Upper lobe of left lung (tissue), 6 donors: ENCODE measurements at regions not wholly inside any gene's neighbourhood (a gene's known extent, or its start where the extent isn't known, plus 50 kb on each side); places are given as distances from the start of the nearest gene placed in this dataset.

Experiments used
- ATAC-seq, 2 donors: fragments of 200-7000 bp; cut with Tn5 transposase; one replicate each; pipeline ENCODE4 v1.9.1; 2022; ENCODE audit warnings: mild to moderate bottlenecking in 2 of 2, moderate library complexity in 2 of 2; ENCODE audit not compliant: low FRiP score in 2 of 2
- DNase-seq, 2 donors: peaks; one replicate each; pipeline ENCODE4 v3.0.0-alpha.2; 2019 to 2020
- H3K27ac ChIP-seq, 4 donors: fragments of 200-600 bp; sonication (generic); one replicate each; pipeline ENCODE4 v1.5.1; 2016 to 2019
- H3K27me3 ChIP-seq, 4 donors: fragments of 200-600 bp; sonication (generic); one replicate each; pipeline ENCODE4 v1.5.1; 2017 to 2019
- H3K36me3 ChIP-seq, 4 donors: fragments of 200-600 bp; sonication (generic); one replicate each; pipeline ENCODE4 v1.5.1; 2016 to 2019
- H3K4me1 ChIP-seq, 4 donors: fragments of 200-600 bp; sonication (generic); one replicate each; pipeline ENCODE4 v1.5.1; 2018 to 2019
- H3K4me3 ChIP-seq, 4 donors: fragments of 200-600 bp; sonication (generic); one replicate each; pipeline ENCODE4 v1.5.1; 2017 to 2019; ENCODE audit warnings: mild to moderate bottlenecking in 2 of 4, moderate library complexity in 1 of 4
- H3K9me3 ChIP-seq, 4 donors: fragments of 200-600 bp; sonication (generic); one replicate each; pipeline ENCODE4 v1.5.1; 2018 to 2019
- CTCF ChIP-seq, 6 experiments: fragments of 450-650 bp in 4 of 6; fragments of 200-600 bp in 2 of 6; sonication (generic) in 2 of 6; IDR thresholded peaks; one replicate each; pipeline ENCODE4 v1.5.1; 2016 to 2019; ENCODE audit warnings: antibody characterized with exemption in 6 of 6
- EP300 ChIP-seq, 4 donors: sonication (generic); formaldehyde crosslinking; IDR thresholded peaks; one replicate each; pipeline ENCODE4 v1.5.1; 2017; ENCODE audit warnings: antibody characterized with exemption in 4 of 4, control low read depth in 2 of 4
- POLR2A ChIP-seq, 4 donors: fragments of 450-650 bp; IDR thresholded peaks; one replicate each; pipeline ENCODE4 v1.5.1; 2016 to 2017; ENCODE audit warnings: antibody characterized with exemption in 4 of 4, mild to moderate bottlenecking in 2 of 4
- POLR2AphosphoS5 ChIP-seq, 2 donors: sonication (generic); formaldehyde crosslinking; IDR thresholded peaks; one replicate each; pipeline ENCODE4 v1.5.1; 2017; ENCODE audit warnings: antibody characterized with exemption in 2 of 2
- WGBS, 2 donors: methylation state at CpG; one replicate each; pipeline ENCODE4 v1.1.5; 2017 to 2018; 5-methylcytosine and 5-hydroxymethylcytosine counted together
- donor health status: DM: no; HTN: no; CAD: no; lungs with moderate emphysema.
- donor health status: DM: no; HTN: yes; CAD: no; lungs with severe emphysema.

GRCh38 chr1:17883136-17883535, 128.0 kb downstream of the ACTL8 start:
- DNase-seq (no peak), ATAC-seq (no peak)
- no peaks in the 10 kb centered on the region for H3K9me3 ChIP-seq
- no peaks in the 10 kb centered on the region for H3K27me3 ChIP-seq
- no peak overlapping the region for H3K4me3 ChIP-seq
- 89 to 94% methylated on average over 5 of the region's 5 CpGs for WGBS, 2 donors
- H3K4me1 ChIP-seq = no peaks in the 10 kb centered on the region
- H3K36me3 ChIP-seq = no peaks in the 10 kb centered on the region
- no peak overlapping the region for H3K27ac ChIP-seq
- TF ChIP-seq EP300 (IDR thresholded peaks at IDR 0.05) = no peak
- no peak for TF ChIP-seq POLR2A (IDR thresholded peaks at IDR 0.05)
- TF ChIP-seq CTCF (IDR thresholded peaks at IDR 0.05) = no peak
- no peak for TF ChIP-seq POLR2AphosphoS5 (IDR thresholded peaks at IDR 0.05)

- 85 to 90% methylated on average over 12 of the region's 12 CpGs for WGBS, 2 donors
- no peak overlapping the region for H3K27ac ChIP-seq
- no peak for TF ChIP-seq POLR2AphosphoS5 (IDR thresholded peaks at IDR 0.05)
- H3K4me3 ChIP-seq = no peak overlapping the region
- no peak for ATAC-seq
- H3K4me1 ChIP-seq = no peaks in the 10 kb centered on the region
- H3K27me3 ChIP-seq = no peaks in the 10 kb centered on the region
- H3K9me3 ChIP-seq = no peaks in the 10 kb centered on the region
- H3K36me3 ChIP-seq = no peaks in the 10 kb centered on the region
- DNase-seq = no peak
Observed at GRCh38 chr1:17883662-17884395, 128.7 kb downstream of the ACTL8 start.

GRCh38 chr1:17885663-17886320, 130.7 kb downstream of the ACTL8 start:
- no peaks in the 10 kb centered on the region for H3K9me3 ChIP-seq
- no peaks in the 10 kb centered on the region for H3K27me3 ChIP-seq
- H3K4me1 ChIP-seq = no peaks in the 10 kb centered on the region
- WGBS, 2 donors = 69 to 71% methylated on average over 3 to 10 of the region's 10 CpGs
- ATAC-seq (no peak), DNase-seq (no peak)
- no peaks in the 10 kb centered on the region for H3K36me3 ChIP-seq
- no peak overlapping the region for H3K4me3 ChIP-seq
- H3K27ac ChIP-seq = no peak overlapping the region
- TF ChIP-seq EP300 (IDR thresholded peaks at IDR 0.05) (no peak), POLR2AphosphoS5 (IDR thresholded peaks at IDR 0.05) (no peak), CTCF (IDR thresholded peaks at IDR 0.05) (no peak), POLR2A (IDR thresholded peaks at IDR 0.05) (no peak)

- H3K4me3 ChIP-seq = no peak overlapping the region
- WGBS, 2 donors = 55 to 64% methylated on average over 8 of the region's 8 CpGs
- H3K4me1 ChIP-seq = no peaks in the 10 kb centered on the region
- TF ChIP-seq CTCF (IDR thresholded peaks at IDR 0.05) (no peak), POLR2AphosphoS5 (IDR thresholded peaks at IDR 0.05) (no peak), POLR2A (IDR thresholded peaks at IDR 0.05) (no peak), EP300 (IDR thresholded peaks at IDR 0.05) (no peak)
- no peak for ATAC-seq
- DNase-seq = no peak
- no peaks in the 10 kb centered on the region for H3K27me3 ChIP-seq
- no peaks in the 10 kb centered on the region for H3K36me3 ChIP-seq
- no peaks in the 10 kb centered on the region for H3K9me3 ChIP-seq
- no peak overlapping the region for H3K27ac ChIP-seq
Observed at GRCh38 chr1:17886386-17886785, 131.3 kb downstream of the ACTL8 start.

- H3K27ac ChIP-seq = no peak overlapping the region
- DNase-seq (no peak), ATAC-seq (no peak)
- 44 to 45% methylated on average over 6 of the region's 6 CpGs for WGBS, 2 donors
- no peaks in the 10 kb centered on the region for H3K36me3 ChIP-seq
- no peaks in the 10 kb centered on the region for H3K9me3 ChIP-seq
- TF ChIP-seq EP300 (IDR thresholded peaks at IDR 0.05) = no peak
- TF ChIP-seq POLR2A (IDR thresholded peaks at IDR 0.05) = no peak
- no peak for TF ChIP-seq CTCF (IDR thresholded peaks at IDR 0.05)
- no peak for TF ChIP-seq POLR2AphosphoS5 (IDR thresholded peaks at IDR 0.05)
- no peaks in the 10 kb centered on the region for H3K27me3 ChIP-seq
- H3K4me3 ChIP-seq = no peak overlapping the region
- no peaks in the 10 kb centered on the region for H3K4me1 ChIP-seq
Observed at GRCh38 chr1:17886838-17887441, 131.8 kb downstream of the ACTL8 start.
